Mucosa of stomach (tissue), 1 donor: ENCODE measurements at regions not wholly inside any gene's neighbourhood (a gene's known extent, or its start where the extent isn't known, plus 50 kb on each side); places are given as distances from the start of the nearest gene placed in this dataset.
A peak's percentile ranks its signal among the peaks of the same experiment; 100 is the strongest.

Experiments used
- H3K27me3 ChIP-seq: one replicate; pipeline ENCODE4 v1.7.0; 2013; ENCODE audit warnings: mild to moderate bottlenecking, low read length; ENCODE audit not compliant: control insufficient read depth, insufficient read depth
- H3K36me3 ChIP-seq: one replicate; pipeline ENCODE4 v1.7.0; 2013; ENCODE audit warnings: low read length; ENCODE audit not compliant: control insufficient read depth, insufficient read depth
- H3K4me1 ChIP-seq: one replicate; pipeline ENCODE4 v1.7.0; 2013; ENCODE audit warnings: mild to moderate bottlenecking, low read length; ENCODE audit not compliant: control insufficient read depth, insufficient read depth
- H3K4me3 ChIP-seq: one replicate; pipeline ENCODE4 v1.7.0; 2013; ENCODE audit warnings: low read length
- H3K9ac ChIP-seq: one replicate; pipeline ENCODE4 v1.7.0; 2013; ENCODE audit warnings: mild to moderate bottlenecking, low read length, moderate library complexity
- H3K9me3 ChIP-seq: one replicate; pipeline ENCODE4 v1.7.0; 2013; ENCODE audit warnings: mild to moderate bottlenecking, low read length, moderate library complexity; ENCODE audit not compliant: control insufficient read depth
- donor health status: Pancreatic carcinoma.

DNA sequence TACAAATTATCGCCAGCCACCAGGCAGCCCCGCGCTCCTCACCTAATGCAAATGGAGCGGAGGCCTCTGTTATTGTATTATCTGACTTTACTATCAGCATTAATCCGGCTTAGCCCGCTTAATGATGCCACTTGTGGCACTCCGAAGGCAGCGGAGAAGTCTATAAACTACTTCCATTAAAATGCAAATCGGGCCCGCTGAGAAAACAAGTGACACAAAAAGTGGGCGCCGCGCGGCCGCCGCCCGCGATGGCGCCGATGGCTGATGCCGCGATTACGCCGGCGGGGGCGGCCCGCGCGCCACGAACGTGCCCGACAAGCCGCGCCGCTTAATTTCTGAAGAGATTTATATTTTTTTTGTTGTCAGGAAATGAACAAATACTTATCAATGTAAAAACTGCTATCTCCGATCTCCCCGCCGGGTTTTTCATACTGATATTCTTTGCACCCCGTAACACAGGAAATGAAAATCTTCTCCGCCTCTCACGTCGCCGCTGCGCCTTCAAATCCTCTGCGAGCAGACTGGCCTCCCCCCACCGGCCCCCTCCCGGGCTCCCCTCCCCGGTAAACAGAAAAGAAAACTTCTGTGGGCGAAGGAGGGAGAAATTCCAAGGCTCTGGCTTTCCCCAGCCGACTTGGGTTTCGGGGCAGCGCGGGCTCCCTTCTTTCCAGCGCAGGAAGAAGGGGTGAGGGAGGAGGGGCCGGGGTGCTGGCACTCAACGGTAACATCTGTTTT lies 221.8 kb downstream of the INSIG2 start:
- H3K9ac ChIP-seq = peak overlapping the region; percentile 39
- peaks cover 43% of the 10 kb centered on the region for H3K27me3 ChIP-seq
- H3K9me3 ChIP-seq = no peaks in the 10 kb centered on the region
- H3K36me3 ChIP-seq = no peaks in the 10 kb centered on the region
- peak overlapping the region; percentile 28 for H3K4me3 ChIP-seq
- H3K4me1 ChIP-seq = no peaks in the 10 kb centered on the region

DNA sequence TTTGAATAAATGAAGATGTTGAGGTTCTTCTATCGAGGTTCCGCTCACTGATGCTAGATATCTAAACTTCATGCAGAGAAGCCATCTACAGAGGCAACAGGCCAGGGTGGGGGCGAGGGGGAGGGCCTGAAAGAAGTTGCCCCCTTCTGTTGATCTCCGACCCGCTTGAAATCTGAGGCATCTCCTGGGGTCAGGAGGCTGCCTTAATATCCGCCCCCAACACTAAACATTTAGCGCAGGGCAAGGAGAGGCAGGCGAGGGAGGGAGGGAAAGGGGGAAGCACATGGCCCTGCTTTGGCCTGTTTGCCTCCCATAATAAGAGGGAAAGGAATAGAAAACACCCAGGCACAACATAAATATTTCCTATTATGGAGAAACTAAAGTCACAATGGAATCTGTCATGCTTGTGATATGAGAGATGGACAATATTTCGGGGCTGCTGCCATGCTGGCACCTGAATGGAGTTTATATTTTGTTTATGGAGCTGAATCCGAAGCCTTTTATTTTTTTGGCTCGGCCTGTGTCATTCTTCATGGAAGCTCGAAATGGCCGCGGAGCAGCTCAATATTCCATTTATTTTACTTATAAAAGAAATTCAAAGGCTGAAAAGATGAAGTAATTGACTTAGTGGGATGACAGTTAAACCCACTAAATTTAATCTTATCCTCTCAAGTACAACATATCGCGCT lies 221.1 kb downstream of the INSIG2 start:
- no peak overlapping the region for H3K9ac ChIP-seq
- H3K27me3 ChIP-seq = peaks cover 43% of the 10 kb centered on the region
- no peaks in the 10 kb centered on the region for H3K9me3 ChIP-seq

GRCh38 chr2:118307864-118308263 lies 219.6 kb downstream of the INSIG2 start:
- Histone ChIP-seq H3K36me3 (no peaks in the 10 kb centered on the region), H3K4me1 (no peaks in the 10 kb centered on the region), H3K4me3 (no peak overlapping the region), H3K9ac (no peak overlapping the region), H3K27me3 (peaks cover 39% of the 10 kb centered on the region), H3K9me3 (no peaks in the 10 kb centered on the region)

More for the DNA sequence above, 221.1 kb downstream of the INSIG2 start:
- no peaks in the 10 kb centered on the region for H3K4me1 ChIP-seq
- no peaks in the 10 kb centered on the region for H3K36me3 ChIP-seq
- peak overlapping the region; percentile 28 for H3K4me3 ChIP-seq

DNA sequence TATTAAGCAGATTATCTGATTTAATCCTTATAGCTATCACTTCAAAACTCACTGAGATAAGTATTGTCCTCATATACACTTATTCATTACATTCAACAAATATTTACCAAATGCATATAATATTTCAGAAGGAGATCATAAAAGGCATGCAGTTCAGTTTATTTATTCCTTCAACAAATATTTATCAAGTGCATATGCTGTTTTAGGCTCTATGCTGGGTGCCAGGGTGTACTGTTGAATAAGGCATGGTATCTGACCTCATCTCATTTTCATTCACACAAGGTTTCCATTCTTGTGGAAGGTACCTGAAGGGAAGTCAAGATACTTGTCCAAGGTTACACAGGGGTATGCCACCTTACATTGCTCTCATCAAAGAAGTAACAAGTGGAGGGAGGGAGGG lies 213.0 kb downstream of the INSIG2 start:
- H3K9ac ChIP-seq = no peak overlapping the region
- no peaks in the 10 kb centered on the region for H3K4me1 ChIP-seq
- H3K36me3 ChIP-seq = no peaks in the 10 kb centered on the region
- no peak overlapping the region for H3K4me3 ChIP-seq
- no peaks in the 10 kb centered on the region for H3K9me3 ChIP-seq
- H3K27me3 ChIP-seq = no peaks in the 10 kb centered on the region

DNA sequence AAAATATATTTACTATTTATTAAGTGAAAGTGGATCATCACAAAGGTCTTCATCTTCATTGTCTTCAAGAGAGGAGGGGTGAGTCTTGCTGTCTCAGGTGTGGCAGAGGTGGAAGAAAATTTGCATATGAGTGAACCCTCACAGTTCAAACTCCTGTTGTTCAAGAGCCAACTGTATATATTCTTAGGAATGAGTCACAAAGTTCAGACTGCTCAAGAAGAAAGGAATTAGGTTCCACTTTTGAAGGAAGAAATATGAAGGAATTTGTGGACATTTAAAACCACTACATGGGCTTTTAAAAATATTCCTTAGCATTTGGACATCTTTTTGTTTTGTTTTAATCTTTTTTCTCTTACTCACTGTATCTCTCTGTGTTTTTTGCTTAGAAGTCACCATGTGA lies 212.6 kb downstream of the INSIG2 start:
- H3K27me3 ChIP-seq = no peaks in the 10 kb centered on the region

DNA sequence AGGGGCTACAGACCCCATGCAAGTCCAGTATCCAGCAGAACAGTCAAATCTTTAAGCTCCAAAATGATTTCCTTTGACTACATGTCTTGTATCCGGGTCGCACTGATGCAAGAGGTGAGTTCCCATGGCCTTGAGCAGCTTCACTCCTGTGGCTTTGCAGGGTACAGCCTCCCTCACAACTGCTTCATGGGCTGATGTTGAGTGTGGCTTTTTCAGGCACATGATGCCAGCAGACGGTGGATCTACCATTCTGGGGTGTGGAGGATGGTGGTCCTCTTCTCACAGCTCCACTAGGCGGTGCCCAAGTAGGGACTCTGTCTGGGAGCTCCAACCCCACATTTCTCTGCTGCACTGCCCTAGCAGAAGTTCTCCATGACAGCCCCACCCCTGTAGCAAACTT lies 208.4 kb downstream of the INSIG2 start:
- Histone ChIP-seq H3K27me3 (no peaks in the 10 kb centered on the region), H3K9me3 (no peaks in the 10 kb centered on the region), H3K9ac (no peak overlapping the region), H3K4me3 (no peak overlapping the region), H3K36me3 (no peaks in the 10 kb centered on the region), H3K4me1 (no peaks in the 10 kb centered on the region)

More for the DNA sequence above, 212.6 kb downstream of the INSIG2 start:
- Histone ChIP-seq H3K9me3 (no peaks in the 10 kb centered on the region), H3K9ac (no peak overlapping the region), H3K36me3 (no peaks in the 10 kb centered on the region), H3K4me3 (no peak overlapping the region), H3K4me1 (no peaks in the 10 kb centered on the region)

- H3K9me3 ChIP-seq = no peaks in the 10 kb centered on the region
- no peaks in the 10 kb centered on the region for H3K36me3 ChIP-seq
- no peak overlapping the region for H3K4me3 ChIP-seq
- no peaks in the 10 kb centered on the region for H3K27me3 ChIP-seq
- H3K4me1 ChIP-seq = no peaks in the 10 kb centered on the region
- no peak overlapping the region for H3K9ac ChIP-seq
Observed at GRCh38 chr2:118295592-118296390, 207.5 kb downstream of the INSIG2 start.

GRCh38 chr2:118294063-118294462 lies 205.8 kb downstream of the INSIG2 start:
- no peak overlapping the region for H3K9ac ChIP-seq
- no peaks in the 10 kb centered on the region for H3K9me3 ChIP-seq
- H3K27me3 ChIP-seq = no peaks in the 10 kb centered on the region
- H3K4me3 ChIP-seq = no peak overlapping the region
- H3K4me1 ChIP-seq = no peaks in the 10 kb centered on the region
- no peaks in the 10 kb centered on the region for H3K36me3 ChIP-seq

GRCh38 chr2:118292991-118293390 lies 204.7 kb downstream of the INSIG2 start:
- Histone ChIP-seq H3K9ac (no peak overlapping the region), H3K4me1 (no peaks in the 10 kb centered on the region), H3K36me3 (no peaks in the 10 kb centered on the region), H3K4me3 (no peak overlapping the region), H3K27me3 (no peaks in the 10 kb centered on the region), H3K9me3 (no peaks in the 10 kb centered on the region)

- H3K4me3 ChIP-seq = no peak overlapping the region
- no peaks in the 10 kb centered on the region for H3K27me3 ChIP-seq
- no peaks in the 10 kb centered on the region for H3K36me3 ChIP-seq
- H3K4me1 ChIP-seq = no peaks in the 10 kb centered on the region
- H3K9me3 ChIP-seq = no peaks in the 10 kb centered on the region
- no peak overlapping the region for H3K9ac ChIP-seq
Observed at GRCh38 chr2:118291251-118291880, 203.1 kb downstream of the INSIG2 start.

DNA sequence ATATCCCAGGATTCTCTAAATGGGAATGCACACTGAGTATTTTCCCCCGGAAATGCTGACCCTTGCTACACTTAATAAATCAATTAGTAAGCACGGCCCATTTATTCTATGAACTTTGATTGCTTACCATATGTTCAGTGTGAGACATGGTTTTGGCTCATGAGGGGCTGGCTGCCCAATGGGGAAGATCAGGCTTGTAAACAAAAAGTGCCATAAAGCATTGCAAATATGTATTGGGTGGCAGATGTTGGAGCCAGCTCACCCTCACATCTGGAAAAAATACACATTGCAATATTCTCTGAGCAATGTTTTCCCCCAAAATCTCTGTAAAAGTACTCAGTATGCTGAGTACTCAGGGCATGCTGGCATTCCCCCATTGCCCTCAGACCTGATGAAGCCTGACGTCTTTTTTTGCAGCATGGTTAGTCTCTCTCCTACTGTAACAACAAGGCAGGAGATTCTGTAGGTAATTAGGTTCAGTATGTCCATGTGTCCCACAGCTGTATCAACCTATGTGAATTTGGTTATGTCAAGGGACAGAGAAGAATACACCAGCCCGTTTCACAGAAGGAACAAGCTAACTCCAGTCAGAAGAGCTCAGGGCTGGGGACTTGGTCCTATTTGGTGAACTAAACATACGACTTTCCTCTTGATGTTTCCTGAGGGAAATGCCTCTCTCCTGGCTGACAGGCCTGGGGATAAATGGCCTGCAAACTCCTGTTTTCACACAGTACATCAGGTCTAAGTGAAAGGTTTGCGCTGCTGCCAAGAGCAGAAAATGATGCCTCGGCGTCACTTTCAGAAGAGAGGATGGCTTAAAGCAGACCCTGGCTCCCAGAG lies 202.4 kb downstream of the INSIG2 start:
- Histone ChIP-seq H3K4me3 (no peak overlapping the region), H3K4me1 (no peaks in the 10 kb centered on the region)

More for the DNA sequence above, 202.4 kb downstream of the INSIG2 start:
- Histone ChIP-seq H3K27me3 (no peaks in the 10 kb centered on the region), H3K36me3 (no peaks in the 10 kb centered on the region), H3K9ac (no peak overlapping the region), H3K9me3 (no peaks in the 10 kb centered on the region)
